SU-DHL-6 (cell line): ENCODE measurements at regions not wholly inside any gene's neighbourhood (a gene's known extent, or its start where the extent isn't known, plus 50 kb on each side); places are given as distances from the start of the nearest gene placed in this dataset.

Experiments used
- H2AFZ ChIP-seq: fragments of 200-600 bp; sonication (generic); 2 replicates; pipeline ENCODE4 v1.6.1; 2014; ENCODE audit warnings: low read depth, mild to moderate bottlenecking, moderate library complexity, mixed read lengths, antibody characterized with exemption, low read length; ENCODE audit not compliant: severe bottlenecking
- H3F3A ChIP-seq: fragments of 200-600 bp; shearing (Covaris generic); 2 replicates; pipeline ENCODE4 v1.6.0; 2016; ENCODE audit warnings: antibody characterized with exemption, mild to moderate bottlenecking; ENCODE audit not compliant: insufficient read depth
- H3K27ac ChIP-seq: fragments of 200-600 bp; sonication (generic); 2 replicates; pipeline ENCODE4 v1.5.1; 2016; ENCODE audit warnings: low read depth, mild to moderate bottlenecking, low read length, moderate library complexity, mixed read lengths
- H3K27me3 ChIP-seq: fragments of 200-600 bp; sonication (generic), shearing (Covaris generic); 2 replicates; pipeline ENCODE4 v1.6.0; 2014; ENCODE audit warnings: mild to moderate bottlenecking, low read length
- H3K36me3 ChIP-seq: fragments of 200-600 bp; sonication (generic); 2 replicates; pipeline ENCODE4 v1.6.1; 2014; ENCODE audit warnings: mild to moderate bottlenecking, low read length, mixed read lengths
- H3K4me2 ChIP-seq: fragments of 300-600, 200-600 bp; shearing (Covaris generic), sonication (generic); 2 replicates; pipeline ENCODE4 v1.6.0; 2014; ENCODE audit warnings: low read length, low read depth, mild to moderate bottlenecking; ENCODE audit not compliant: poor library complexity, severe bottlenecking
- H3K4me3 ChIP-seq: fragments of 200-600 bp; sonication (generic); 2 replicates; pipeline ENCODE4 v1.5.1; 2014; ENCODE audit warnings: antibody characterized with exemption, low read length, mild to moderate bottlenecking, mixed read lengths; ENCODE audit not compliant: insufficient read depth, poor library complexity, severe bottlenecking
- H3K79me2 ChIP-seq: fragments of 200-600 bp; sonication (generic); 2 replicates; pipeline ENCODE4 v1.6.1; 2014; ENCODE audit warnings: mild to moderate bottlenecking, low read length, moderate library complexity; ENCODE audit not compliant: insufficient read depth
- H3K9ac ChIP-seq: fragments of 200-600 bp; sonication (generic); 2 replicates; pipeline ENCODE4 v1.7.0; 2014; ENCODE audit warnings: mild to moderate bottlenecking, low read length
- H3K9me2 ChIP-seq: fragments of 200-600 bp; sonication (generic); replicated peaks from 2 replicates; pipeline ENCODE4 v1.6.1; 2014; ENCODE audit warnings: low read length; ENCODE audit not compliant: insufficient read depth
- H3K9me3 ChIP-seq: fragments of 200-600 bp; sonication (generic); 2 replicates; pipeline ENCODE4 v1.6.1; 2014; ENCODE audit warnings: low read length, mixed read lengths; ENCODE audit not compliant: insufficient read depth
- H4K20me1 ChIP-seq: fragments of 200-600 bp; sonication (generic); 2 replicates; pipeline ENCODE4 v1.6.1; 2014; ENCODE audit warnings: low read depth, mild to moderate bottlenecking, antibody characterized with exemption, low read length, moderate library complexity, mixed read lengths
- EZH2phosphoT487 ChIP-seq: fragments of 200-600 bp; sonication (generic), shearing (Covaris generic); conservative IDR thresholded peaks from 2 replicates; pipeline ENCODE4 v1.6.1; 2018; ENCODE audit warnings: mild to moderate bottlenecking, antibody characterized with exemption, low read length, moderate library complexity, mixed read lengths
- TF ChIP-seq, protein P1 (sequence below): fragments of 200-600 bp; sonication (generic); IDR thresholded peaks from one replicate; pipeline ENCODE4 v1.5.1; 2017; ENCODE audit warnings: antibody characterized with exemption, mild to moderate bottlenecking, low read length, moderate library complexity; ENCODE audit not compliant: insufficient read depth, poor library complexity, severe bottlenecking

DNA sequence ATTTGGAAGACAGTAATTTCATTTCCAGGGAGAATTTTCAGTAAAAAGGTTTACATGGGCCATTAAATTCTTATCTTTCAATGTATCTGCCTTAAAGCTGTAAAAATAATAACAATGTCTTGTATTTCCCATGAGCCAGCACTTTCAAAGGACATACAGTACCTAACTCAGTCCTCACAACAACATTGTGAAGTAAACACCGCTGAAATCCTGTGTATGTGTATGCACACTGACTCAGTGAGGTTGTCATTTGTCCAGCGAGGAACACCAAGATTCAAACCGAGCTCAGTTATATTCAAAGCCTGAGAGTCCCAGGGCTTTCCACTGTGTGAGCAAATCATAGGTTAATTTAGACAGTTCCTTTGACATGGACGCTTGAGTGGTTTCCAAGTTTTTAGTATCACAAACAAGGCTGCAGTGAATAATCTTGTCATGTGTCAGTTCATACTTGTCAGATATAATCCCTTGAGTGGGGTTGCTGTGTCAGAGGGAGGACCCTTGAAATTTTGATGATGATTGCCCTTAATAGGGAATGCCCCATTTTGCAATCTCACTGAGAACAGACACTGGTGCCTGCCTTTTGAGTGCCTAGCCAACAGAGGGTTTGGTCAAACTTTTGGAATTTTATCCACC, 50.0 kb upstream of the SLC22A23 start:
- Histone ChIP-seq H3K79me2 (no peaks in the 10 kb centered on the region), H2AFZ (no peak overlapping the region), H3K4me3 (no peak overlapping the region), H3K27ac (no peak overlapping the region), H3K36me3 (no peaks in the 10 kb centered on the region), H3K9ac (no peak overlapping the region), H3K27me3 (no peaks in the 10 kb centered on the region), H3K4me2 (no peak overlapping the region), H3F3A (no peaks in the 10 kb centered on the region), H4K20me1 (no peaks in the 10 kb centered on the region), H3K9me3 (no peaks in the 10 kb centered on the region), H3K9me2 (no peaks in the 10 kb centered on the region)
- TF ChIP-seq EZH2phosphoT487: no peak
- TF ChIP-seq, protein P1, sequence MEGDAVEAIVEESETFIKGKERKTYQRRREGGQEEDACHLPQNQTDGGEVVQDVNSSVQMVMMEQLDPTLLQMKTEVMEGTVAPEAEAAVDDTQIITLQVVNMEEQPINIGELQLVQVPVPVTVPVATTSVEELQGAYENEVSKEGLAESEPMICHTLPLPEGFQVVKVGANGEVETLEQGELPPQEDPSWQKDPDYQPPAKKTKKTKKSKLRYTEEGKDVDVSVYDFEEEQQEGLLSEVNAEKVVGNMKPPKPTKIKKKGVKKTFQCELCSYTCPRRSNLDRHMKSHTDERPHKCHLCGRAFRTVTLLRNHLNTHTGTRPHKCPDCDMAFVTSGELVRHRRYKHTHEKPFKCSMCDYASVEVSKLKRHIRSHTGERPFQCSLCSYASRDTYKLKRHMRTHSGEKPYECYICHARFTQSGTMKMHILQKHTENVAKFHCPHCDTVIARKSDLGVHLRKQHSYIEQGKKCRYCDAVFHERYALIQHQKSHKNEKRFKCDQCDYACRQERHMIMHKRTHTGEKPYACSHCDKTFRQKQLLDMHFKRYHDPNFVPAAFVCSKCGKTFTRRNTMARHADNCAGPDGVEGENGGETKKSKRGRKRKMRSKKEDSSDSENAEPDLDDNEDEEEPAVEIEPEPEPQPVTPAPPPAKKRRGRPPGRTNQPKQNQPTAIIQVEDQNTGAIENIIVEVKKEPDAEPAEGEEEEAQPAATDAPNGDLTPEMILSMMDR: no peak
